Endothelial cell of umbilical vein (primary cell): ENCODE measurements at regions not wholly inside any gene's neighbourhood (a gene's known extent, or its start where the extent isn't known, plus 50 kb on each side); places are given as distances from the start of the nearest gene placed in this dataset.

Experiments
- BruUV-seq: library from RNA; stranded (reverse); fragments of 400-500 nt; replicated peaks from 2 replicates; lab custom pipeline; 2021; lab: Mats Ljungman, UMichigan
- CTCF ChIA-PET: fragments of 300-600, 350-600 bp; sonication (Branson Sonifier 250); formaldehyde crosslinking; loops from one replicate; lab custom pipeline; 2021; ENCODE audit warnings: antibody characterized with exemption, inconsistent platforms; lab: Charles Lee
- POLR2A ChIA-PET: fragments of 300-600, 350-600 bp; sonication (Branson Sonifier 250); formaldehyde crosslinking; loops from one replicate; lab custom pipeline; 2021; ENCODE audit warnings: antibody characterized with exemption, inconsistent platforms; lab: Charles Lee
- DNase-seq: peaks from one replicate; pipeline ENCODE4 v3.0.0-alpha.2; 2011; ENCODE audit warnings: low read depth, low spot score
- FAIRE-seq: peaks from 2 replicates; lab custom pipeline; 2011; peaks lifted over from hg19 to GRCh38; lab: Jason Lieb, UNC
- H2AFZ ChIP-seq: 2 replicates; pipeline ENCODE4 v1.6.0; 2012; ENCODE audit warnings: low read depth, low read length, control low read depth, inconsistent platforms
- H3K27ac ChIP-seq: 2 replicates; pipeline ENCODE4 v1.5.1; 2011; ENCODE audit warnings: low read depth, mild to moderate bottlenecking, control low read depth, low read length, moderate library complexity; ENCODE audit not compliant: insufficient read depth
- H3K27me3 ChIP-seq, 2 experiments: 2 replicates each; pipeline versions ENCODE4 v1.6.0 to v1.6.1; 2011; ENCODE audit warnings: low read length in 2 of 2, mixed read lengths in 1 of 2; ENCODE audit not compliant: control insufficient read depth in 2 of 2, insufficient read depth in 2 of 2
- H3K36me3 ChIP-seq, 2 experiments: 2 replicates in 1 of 2; 3 replicates in 1 of 2; pipeline ENCODE4 v1.5.1; 2011; ENCODE audit warnings: low read length in 2 of 2, mild to moderate bottlenecking in 1 of 2, moderate library complexity in 1 of 2; ENCODE audit not compliant: control insufficient read depth in 2 of 2, insufficient read depth in 2 of 2; ENCODE audit errors: extremely low read depth in 1 of 2
- H3K4me1 ChIP-seq: 3 replicates; pipeline ENCODE4 v1.5.1; 2011; ENCODE audit warnings: mild to moderate bottlenecking, low read length; ENCODE audit not compliant: control insufficient read depth, insufficient read depth; ENCODE audit errors: extremely low read depth
- H3K4me2 ChIP-seq: 2 replicates; pipeline ENCODE4 v1.6.1; 2011; ENCODE audit warnings: low read length, control low read depth, mixed read lengths; ENCODE audit not compliant: insufficient read depth
- H3K4me3 ChIP-seq, 3 experiments: fragments of 200-600 bp in 1 of 3; sonication (generic), shearing (Covaris generic) in 1 of 3; replicated peaks in 1 of 3; 2 replicates each; pipeline ENCODE4 v1.5.1; 2011 to 2016; ENCODE audit warnings: control low read depth in 3 of 3, low read length in 3 of 3, mild to moderate bottlenecking in 2 of 3, inconsistent platforms in 1 of 3, low read depth in 1 of 3, moderate library complexity in 1 of 3; ENCODE audit not compliant: insufficient read depth in 1 of 3
- H3K79me2 ChIP-seq: 2 replicates; pipeline ENCODE4 v1.6.0; 2012; ENCODE audit warnings: low read length, inconsistent platforms; ENCODE audit not compliant: control insufficient read depth, insufficient read depth
- H3K9ac ChIP-seq: replicated peaks from 2 replicates; pipeline ENCODE3; 2011; ENCODE audit warnings: low read length, control low read depth; ENCODE audit not compliant: insufficient read depth; ENCODE audit errors: extremely low read depth
- H3K9me1 ChIP-seq: replicated peaks from 3 replicates; pipeline ENCODE4 v1.6.0; 2011; ENCODE audit warnings: mild to moderate bottlenecking, low read length; ENCODE audit not compliant: control insufficient read depth, insufficient read depth; ENCODE audit errors: extremely low read depth
- H3K9me3 ChIP-seq: replicated peaks from 2 replicates; pipeline ENCODE4 v1.5.1; 2012; ENCODE audit warnings: low read length, inconsistent platforms; ENCODE audit not compliant: control insufficient read depth, insufficient read depth
- H4K20me1 ChIP-seq: replicated peaks from 2 replicates; pipeline ENCODE3; 2011; ENCODE audit warnings: mild to moderate bottlenecking, low read length; ENCODE audit not compliant: control insufficient read depth, insufficient read depth; ENCODE audit errors: extremely low read depth
- EZH2 ChIP-seq: IDR thresholded peaks from 2 replicates; pipeline ENCODE4 v1.6.1; 2012; ENCODE audit warnings: borderline replicate concordance, low read depth, mild to moderate bottlenecking, moderate library complexity, low read length, inconsistent platforms; ENCODE audit not compliant: severe bottlenecking
- FOS ChIP-seq: IDR thresholded peaks from 2 replicates; pipeline ENCODE4 v1.6.1; 2011; ENCODE audit warnings: mild to moderate bottlenecking, low read length, moderate library complexity, borderline replicate concordance; ENCODE audit not compliant: insufficient read depth
- GATA2 ChIP-seq: IDR thresholded peaks from 2 replicates; pipeline ENCODE4 v1.7.0; 2011; ENCODE audit warnings: low read depth, mild to moderate bottlenecking, moderate library complexity, mixed read lengths, low read length; ENCODE audit not compliant: insufficient read length, insufficient read depth
- JUN ChIP-seq: IDR thresholded peaks from 2 replicates; pipeline ENCODE4 v1.6.1; 2011; ENCODE audit warnings: borderline replicate concordance, low read depth; ENCODE audit not compliant: insufficient read length, insufficient read depth
- MAX ChIP-seq: IDR thresholded peaks from 2 replicates; pipeline ENCODE4 v1.6.1; 2011; ENCODE audit not compliant: insufficient read depth, insufficient read length
- MYC ChIP-seq: IDR thresholded peaks from one replicate; pipeline ENCODE4 v1.6.1; 2011; ENCODE audit warnings: mild to moderate bottlenecking, low read depth, low read length
- POLR2A ChIP-seq: IDR thresholded peaks from 2 replicates; pipeline ENCODE4 v1.6.1; 2012; ENCODE audit warnings: low read depth, mild to moderate bottlenecking, control low read depth, low read length
- POLR2AphosphoS5 ChIP-seq: IDR thresholded peaks from 2 replicates; pipeline ENCODE4 v1.6.1; 2012; ENCODE audit warnings: low read depth, mild to moderate bottlenecking, control low read depth, low read length, moderate library complexity; ENCODE audit not compliant: insufficient read depth
- dilution Hi-C: fragments of 300-500 bp; cut with MboI; formaldehyde crosslinking; loops from one replicate; pipeline ENCODE4 v1.15.0; 2019; ENCODE audit warnings: low sequenced_read_pairs; ENCODE audit not compliant: extremely low pct_ligation_motif_present
- intact Hi-C: fragments of 100-400 bp; cut with micrococcal nuclease; formaldehyde crosslinking; loops from one replicate; pipeline ENCODE4 v1.10.0; 2022
- TF ChIP-seq, protein P1 (sequence below), 2 donors: IDR thresholded peaks; 1 replicate in 1 of 2; 2 replicates in 1 of 2; pipeline ENCODE4 v1.5.1; 2011; ENCODE audit warnings: low read length in 2 of 2, mild to moderate bottlenecking in 2 of 2, moderate library complexity in 2 of 2, control low read depth in 1 of 2, inconsistent platforms in 1 of 2, low read depth in 1 of 2; ENCODE audit not compliant: insufficient read depth in 1 of 2; ENCODE audit errors: extremely low read depth in 1 of 2

DNA sequence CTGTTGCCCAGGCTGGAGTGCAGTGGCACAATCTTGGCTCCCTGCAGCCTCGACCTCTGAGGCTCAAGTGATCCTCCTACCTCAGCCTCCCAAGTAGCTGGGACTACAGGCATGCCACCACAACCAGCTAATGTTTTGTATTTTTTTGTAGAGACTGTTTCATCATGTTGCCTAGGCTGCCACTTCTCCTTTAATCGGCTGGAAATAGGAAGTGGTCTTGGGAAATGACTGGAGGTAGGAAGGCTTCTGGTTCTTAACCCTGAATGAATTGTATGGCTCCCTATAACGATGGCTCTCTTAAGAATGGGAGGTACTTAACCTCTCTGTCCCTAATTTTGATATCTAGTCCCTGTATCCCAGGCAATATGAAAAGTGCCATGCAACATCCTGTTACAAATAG is 113.9 kb upstream of the USP15 start:
- no peaks in the 10 kb centered on the region for H3K4me1 ChIP-seq
- ChIA-PET CTCF (no interaction called here), POLR2A (no interaction called here)
- no peak overlapping the region for H3K27ac ChIP-seq
- no peak overlapping the region for H3K9ac ChIP-seq
- H3K4me3 ChIP-seq: no peak overlapping the region
- H3K4me2 ChIP-seq: no peak overlapping the region
- no peaks in the 10 kb centered on the region for H3K27me3 ChIP-seq
- H3K9me1 ChIP-seq: no peaks in the 10 kb centered on the region
- dilution Hi-C loops (no loop called here), intact Hi-C loops (no loop called here)
- no peak for TF ChIP-seq JUN
- TF ChIP-seq, protein P1, sequence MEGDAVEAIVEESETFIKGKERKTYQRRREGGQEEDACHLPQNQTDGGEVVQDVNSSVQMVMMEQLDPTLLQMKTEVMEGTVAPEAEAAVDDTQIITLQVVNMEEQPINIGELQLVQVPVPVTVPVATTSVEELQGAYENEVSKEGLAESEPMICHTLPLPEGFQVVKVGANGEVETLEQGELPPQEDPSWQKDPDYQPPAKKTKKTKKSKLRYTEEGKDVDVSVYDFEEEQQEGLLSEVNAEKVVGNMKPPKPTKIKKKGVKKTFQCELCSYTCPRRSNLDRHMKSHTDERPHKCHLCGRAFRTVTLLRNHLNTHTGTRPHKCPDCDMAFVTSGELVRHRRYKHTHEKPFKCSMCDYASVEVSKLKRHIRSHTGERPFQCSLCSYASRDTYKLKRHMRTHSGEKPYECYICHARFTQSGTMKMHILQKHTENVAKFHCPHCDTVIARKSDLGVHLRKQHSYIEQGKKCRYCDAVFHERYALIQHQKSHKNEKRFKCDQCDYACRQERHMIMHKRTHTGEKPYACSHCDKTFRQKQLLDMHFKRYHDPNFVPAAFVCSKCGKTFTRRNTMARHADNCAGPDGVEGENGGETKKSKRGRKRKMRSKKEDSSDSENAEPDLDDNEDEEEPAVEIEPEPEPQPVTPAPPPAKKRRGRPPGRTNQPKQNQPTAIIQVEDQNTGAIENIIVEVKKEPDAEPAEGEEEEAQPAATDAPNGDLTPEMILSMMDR (IDR thresholded peaks at IDR 0.05; ENCODE audit: extremely low read depth in 1 of 2, insufficient read depth in 1 of 2, low read depth in 1 of 2, low read length in 2 of 2): no peak
- no peak for TF ChIP-seq POLR2A
- no peak for TF ChIP-seq EZH2
- TF ChIP-seq POLR2AphosphoS5: no peak
- no peak for TF ChIP-seq MAX
- TF ChIP-seq GATA2: no peak
- TF ChIP-seq MYC: no peak
- no peak for TF ChIP-seq FOS
- no TSS peak for BruUV-seq
- H2AFZ ChIP-seq: no peak overlapping the region
- no peak for FAIRE-seq
- H3K9me3 ChIP-seq: no peaks in the 10 kb centered on the region
- no peak for DNase-seq
- no peaks in the 10 kb centered on the region for H4K20me1 ChIP-seq
- H3K79me2 ChIP-seq: no peaks in the 10 kb centered on the region
- no peaks in the 10 kb centered on the region for H3K36me3 ChIP-seq
